CD14-positive monocyte (primary cell): ENCODE measurements at regions not wholly inside any gene's neighbourhood (a gene's known extent, or its start where the extent isn't known, plus 50 kb on each side); places are given as distances from the start of the nearest gene placed in this dataset.

Experiments used
- DNase-seq, 3 donors: peaks; one replicate each; pipeline ENCODE4 v3.0.0-alpha.2; 2011 to 2022
- H2AFZ ChIP-seq: 2 replicates; pipeline ENCODE4 v1.6.0; 2012; ENCODE audit warnings: mild to moderate bottlenecking, low read depth, low read length, inconsistent platforms; ENCODE audit not compliant: insufficient read depth, poor library complexity, severe bottlenecking
- H3K27ac ChIP-seq, 2 donors: 1 replicate in 1 of 2; 2 replicates in 1 of 2; pipeline ENCODE4 v1.5.1; 2012 to 2013; ENCODE audit warnings: low read length in 2 of 2, control low read depth in 1 of 2, inconsistent platforms in 1 of 2, low read depth in 1 of 2, mild to moderate bottlenecking in 1 of 2
- H3K27me3 ChIP-seq, 2 donors: one replicate each; pipeline versions ENCODE4 v1.6.0 to v1.6.1; 2011 to 2013; ENCODE audit warnings: low read length in 2 of 2; ENCODE audit not compliant: control insufficient read depth in 2 of 2, insufficient read depth in 2 of 2
- H3K36me3 ChIP-seq, 2 donors: replicated peaks in 1 of 2; 1 replicate in 1 of 2; 2 replicates in 1 of 2; pipeline versions ENCODE4 v1.5.1 to v1.6.1; 2012 to 2013; ENCODE audit warnings: low read length in 2 of 2, control low read depth in 1 of 2, inconsistent platforms in 1 of 2, mild to moderate bottlenecking in 1 of 2; ENCODE audit not compliant: insufficient read depth in 2 of 2, control insufficient read depth in 1 of 2
- H3K4me1 ChIP-seq, 2 donors: 1 replicate in 1 of 2; 2 replicates in 1 of 2; pipeline versions ENCODE4 v1.5.1 to v1.6.1; 2012 to 2013; ENCODE audit warnings: low read length in 2 of 2, control low read depth in 1 of 2, inconsistent platforms in 1 of 2, mild to moderate bottlenecking in 1 of 2, moderate library complexity in 1 of 2; ENCODE audit not compliant: insufficient read depth in 2 of 2, control insufficient read depth in 1 of 2
- H3K4me2 ChIP-seq: replicated peaks from 2 replicates; pipeline ENCODE3; 2012; ENCODE audit warnings: low read length, moderate library complexity, mild to moderate bottlenecking; ENCODE audit not compliant: poor library complexity, severe bottlenecking; ENCODE audit errors: extremely low read depth
- H3K4me3 ChIP-seq, 3 experiments: fragments of 200-600 bp in 1 of 3; sonication (generic) in 1 of 3; replicated peaks in 1 of 3; 1 replicate in 2 of 3; 2 replicates in 1 of 3; pipeline ENCODE4 v1.5.1; 2011 to 2013; ENCODE audit warnings: low read length in 3 of 3, mild to moderate bottlenecking in 3 of 3, control low read depth in 2 of 3, low read depth in 2 of 3, inconsistent platforms in 1 of 3, moderate library complexity in 1 of 3
- H3K79me2 ChIP-seq: 2 replicates; pipeline ENCODE4 v1.6.0; 2012; ENCODE audit warnings: mild to moderate bottlenecking, control low read depth, inconsistent platforms, low read length, moderate library complexity; ENCODE audit not compliant: insufficient read depth
- H3K9ac ChIP-seq: 2 replicates; pipeline ENCODE4 v1.6.0; 2017; ENCODE audit warnings: low read length, mild to moderate bottlenecking; ENCODE audit not compliant: insufficient read depth, poor library complexity, severe bottlenecking
- H3K9me3 ChIP-seq, 2 donors: replicated peaks in 1 of 2; 1 replicate in 1 of 2; 2 replicates in 1 of 2; pipeline versions ENCODE4 v1.5.1 to v1.6.1; 2012 to 2013; ENCODE audit warnings: low read length in 2 of 2, control low read depth in 1 of 2; ENCODE audit not compliant: control insufficient read depth in 1 of 2, insufficient read depth in 1 of 2
- H4K20me1 ChIP-seq: 2 replicates; pipeline ENCODE4 v1.6.0; 2012; ENCODE audit warnings: mild to moderate bottlenecking, low read length, control low read depth, moderate library complexity; ENCODE audit not compliant: insufficient read depth
- H3K27ac Mint-ChIP-seq, 7 donors: one replicate each; pipeline ENCODE4 v1.8.0; 2020; ENCODE audit warnings: mild to moderate bottlenecking in 7 of 7, mixed read lengths in 7 of 7, moderate library complexity in 6 of 7, inconsistent platforms in 2 of 7
- H3K27me3 Mint-ChIP-seq, 3 donors: one replicate each; pipeline ENCODE4 v1.8.0; 2021 to 2022; ENCODE audit warnings: low read depth in 3 of 3, mild to moderate bottlenecking in 3 of 3, mixed read lengths in 3 of 3, moderate library complexity in 3 of 3, inconsistent platforms in 1 of 3
- H3K36me3 Mint-ChIP-seq, 2 donors: one replicate each; pipeline ENCODE4 v1.8.0; 2020; ENCODE audit warnings: mixed read lengths in 2 of 2, inconsistent platforms in 1 of 2, mild to moderate bottlenecking in 1 of 2
- H3K4me1 Mint-ChIP-seq: one replicate; pipeline ENCODE4 v1.8.0; 2020; ENCODE audit warnings: mild to moderate bottlenecking, mixed read lengths
- H3K4me3 Mint-ChIP-seq, 2 donors: one replicate each; pipeline ENCODE4 v1.8.0; 2020; ENCODE audit warnings: mild to moderate bottlenecking in 2 of 2, mixed read lengths in 2 of 2, moderate library complexity in 1 of 2
- H3K9me3 Mint-ChIP-seq, 7 donors: one replicate each; pipeline ENCODE4 v1.8.0; 2020 to 2022; ENCODE audit warnings: mixed read lengths in 7 of 7, mild to moderate bottlenecking in 6 of 7, moderate library complexity in 6 of 7, inconsistent platforms in 2 of 7
- WGBS: methylation state at CpG from one replicate; pipeline ENCODE4 v1.1.5; 2013; ENCODE audit warnings: missing lambda C conversion rate; ENCODE audit not compliant: insufficient coverage; 5-methylcytosine and 5-hydroxymethylcytosine counted together
- intact Hi-C, 2 donors: fragments of 100-400 bp; cut with micrococcal nuclease; formaldehyde crosslinking; loops; one replicate each; pipeline versions ENCODE4 v1.15.0 to v1.15.1; 2023
- TF ChIP-seq, protein P1 (sequence below): fragments of 200-600 bp; IDR thresholded peaks from one replicate; pipeline ENCODE4 v1.8.0; 2022; ENCODE audit warnings: antibody characterized with exemption, mild to moderate bottlenecking

DNA sequence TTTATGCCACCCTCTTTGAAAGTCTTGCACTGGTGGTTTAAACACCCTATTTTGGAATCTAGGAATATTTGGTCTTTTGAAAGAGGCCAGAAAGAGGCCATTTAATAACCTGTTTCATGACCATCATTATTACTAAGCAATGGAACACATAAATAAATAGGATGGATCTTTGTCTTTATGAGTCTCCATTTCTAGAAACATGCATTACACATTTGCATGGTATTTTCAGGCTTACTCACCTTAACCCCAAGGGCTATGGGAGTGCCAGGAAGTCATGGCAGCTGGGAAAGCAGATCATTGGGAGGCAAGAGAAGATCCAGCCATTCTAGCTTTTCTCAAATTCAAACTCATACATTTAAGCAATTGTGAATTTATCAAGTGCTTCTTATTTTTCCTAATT, 185.8 kb upstream of the POU2AF2 start:
- Histone ChIP-seq H3K27me3 (no peaks in the 10 kb centered on the region), H3K4me3 (no peak overlapping the region), H2AFZ (no peak overlapping the region), H3K9ac (no peak overlapping the region), H3K27ac (no peak overlapping the region), H3K4me2 (no peak overlapping the region), H3K9me3 (peaks cover 0 to 9% of the 10 kb centered on the region in 2 donors), H3K36me3 (no peaks in the 10 kb centered on the region), H3K79me2 (no peaks in the 10 kb centered on the region), H4K20me1 (no peaks in the 10 kb centered on the region), H3K4me1 (no peaks in the 10 kb centered on the region)
- H3K4me1 Mint-ChIP-seq: no peaks in the 10 kb centered on the region
- no peak overlapping the region for H3K27ac Mint-ChIP-seq
- H3K4me3 Mint-ChIP-seq: no peak overlapping the region
- H3K36me3 Mint-ChIP-seq: no peaks in the 10 kb centered on the region
- H3K9me3 Mint-ChIP-seq: peaks cover 0 to 8% (median 2%) of the 10 kb centered on the region in 7 donors
- intact Hi-C loops: no loop called here
- no peak for DNase-seq
- H3K27me3 Mint-ChIP-seq: peaks cover 0 to 2% (median 1%) of the 10 kb centered on the region in 3 donors
- TF ChIP-seq, protein P1, sequence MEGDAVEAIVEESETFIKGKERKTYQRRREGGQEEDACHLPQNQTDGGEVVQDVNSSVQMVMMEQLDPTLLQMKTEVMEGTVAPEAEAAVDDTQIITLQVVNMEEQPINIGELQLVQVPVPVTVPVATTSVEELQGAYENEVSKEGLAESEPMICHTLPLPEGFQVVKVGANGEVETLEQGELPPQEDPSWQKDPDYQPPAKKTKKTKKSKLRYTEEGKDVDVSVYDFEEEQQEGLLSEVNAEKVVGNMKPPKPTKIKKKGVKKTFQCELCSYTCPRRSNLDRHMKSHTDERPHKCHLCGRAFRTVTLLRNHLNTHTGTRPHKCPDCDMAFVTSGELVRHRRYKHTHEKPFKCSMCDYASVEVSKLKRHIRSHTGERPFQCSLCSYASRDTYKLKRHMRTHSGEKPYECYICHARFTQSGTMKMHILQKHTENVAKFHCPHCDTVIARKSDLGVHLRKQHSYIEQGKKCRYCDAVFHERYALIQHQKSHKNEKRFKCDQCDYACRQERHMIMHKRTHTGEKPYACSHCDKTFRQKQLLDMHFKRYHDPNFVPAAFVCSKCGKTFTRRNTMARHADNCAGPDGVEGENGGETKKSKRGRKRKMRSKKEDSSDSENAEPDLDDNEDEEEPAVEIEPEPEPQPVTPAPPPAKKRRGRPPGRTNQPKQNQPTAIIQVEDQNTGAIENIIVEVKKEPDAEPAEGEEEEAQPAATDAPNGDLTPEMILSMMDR: no peak

DNA sequence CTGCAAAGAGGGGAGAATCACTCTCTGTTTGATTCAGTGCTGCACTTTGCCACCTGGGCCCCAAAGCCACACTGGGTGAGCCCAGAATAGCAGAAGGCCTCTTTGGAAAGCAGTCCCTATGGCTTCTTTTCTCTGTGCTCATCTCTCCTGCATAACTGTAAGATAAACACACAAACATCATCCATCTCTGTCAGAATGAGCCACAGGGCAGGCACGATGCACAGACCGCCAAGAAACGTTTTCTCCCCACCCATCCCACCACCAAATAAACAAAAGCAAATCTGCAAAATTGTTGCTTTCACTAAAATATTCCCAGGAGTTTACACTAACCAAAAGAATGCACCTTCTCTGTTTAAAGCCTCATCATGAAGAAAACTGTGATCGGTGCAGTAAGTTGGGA, 196.4 kb upstream of the POU2AF2 start:
- TF ChIP-seq, protein P1: no peak
- H3K9me3 Mint-ChIP-seq: peaks cover 0 to 5% (median 2%) of the 10 kb centered on the region in 7 donors
- H3K27me3 Mint-ChIP-seq: peaks cover 0 to 3% (median 0%) of the 10 kb centered on the region in 3 donors

More for the DNA sequence above, 196.4 kb upstream of the POU2AF2 start:
- 96% methylated on average over 3 of the region's 4 CpGs for WGBS
- Histone ChIP-seq H2AFZ (no peak overlapping the region), H3K79me2 (no peaks in the 10 kb centered on the region), H3K9me3 (no peaks in the 10 kb centered on the region), H3K27ac (no peak overlapping the region), H3K36me3 (no peaks in the 10 kb centered on the region), H3K27me3 (no peaks in the 10 kb centered on the region), H4K20me1 (no peaks in the 10 kb centered on the region), H3K4me2 (no peak overlapping the region), H3K4me3 (no peak overlapping the region), H3K4me1 (peaks cover 6% of the 10 kb centered on the region in 2 donors), H3K9ac (no peak overlapping the region)
- DNase-seq: no peak
- H3K27ac Mint-ChIP-seq: no peak overlapping the region
- H3K4me1 Mint-ChIP-seq: peaks cover 7% of the 10 kb centered on the region
- H3K36me3 Mint-ChIP-seq: no peaks in the 10 kb centered on the region
- intact Hi-C loops: no loop called here
- no peak overlapping the region for H3K4me3 Mint-ChIP-seq
